K562 (cell line): ENCODE measurements at regions not wholly inside any gene's neighbourhood (a gene's known extent, or its start where the extent isn't known, plus 50 kb on each side); places are given as distances from the start of the nearest gene placed in this dataset.

Experiments used
- CEBPB ChIP-seq: fragments of 450-650 bp; IDR thresholded peaks from 2 replicates; pipeline ENCODE4 v1.6.1; 2016; ENCODE audit warnings: missing genetic modification characterization, missing compliant biosample characterization
- FOXA1 ChIP-seq: fragments of 450-650 bp; IDR thresholded peaks from 2 replicates; pipeline ENCODE4 v1.6.1; 2016; ENCODE audit warnings: mild to moderate bottlenecking, borderline replicate concordance
- NR1H2 ChIP-seq: sonication (generic); formaldehyde crosslinking; IDR thresholded peaks from 2 replicates; pipeline ENCODE4 v1.4.0; 2020; ENCODE audit warnings: mild to moderate bottlenecking, missing genetic modification reagents
- THRAP3 ChIP-seq: fragments of 450-650 bp; IDR thresholded peaks from 2 replicates; pipeline ENCODE4 v1.6.1; 2016; ENCODE audit warnings: mild to moderate bottlenecking, inconsistent platforms, borderline replicate concordance
- ZC3H4 ChIP-seq: sonication (generic); formaldehyde crosslinking; IDR thresholded peaks from 2 replicates; pipeline ENCODE4 v1.9.0; 2021; ENCODE audit warnings: missing genetic modification reagents, borderline replicate concordance
- ZNF212 ChIP-seq: fragments of 450-650 bp; formaldehyde crosslinking; IDR thresholded peaks from 2 replicates; pipeline ENCODE4 v1.4.0; 2020; ENCODE audit warnings: mild to moderate bottlenecking
- ZNF277 ChIP-seq: fragments of 250-450 bp; sonication (Bioruptor Pico); IDR thresholded peaks from 2 replicates; pipeline ENCODE4 v1.8.0; 2022; ENCODE audit warnings: inconsistent platforms, mild to moderate bottlenecking, moderate library complexity, borderline replicate concordance
- ZNF347 ChIP-seq: fragments of 450-650 bp; formaldehyde crosslinking; IDR thresholded peaks from 2 replicates; pipeline ENCODE4 v1.4.0; 2020; ENCODE audit warnings: low read depth, mild to moderate bottlenecking, moderate library complexity
- ZNF436 ChIP-seq: fragments of 250-450, 450-650 bp; sonication (Bioruptor Pico); formaldehyde crosslinking; IDR thresholded peaks from 2 replicates; pipeline ENCODE4 v1.7.0; 2020; ENCODE audit warnings: mild to moderate bottlenecking
- ZNF586 ChIP-seq: fragments of 450-650 bp; formaldehyde crosslinking; conservative IDR thresholded peaks from 2 replicates; pipeline ENCODE4 v1.4.0; 2020; ENCODE audit warnings: mild to moderate bottlenecking, moderate library complexity
- ZNF717 ChIP-seq: fragments of 250-450 bp; sonication (Bioruptor Pico); IDR thresholded peaks from 2 replicates; pipeline ENCODE4 v1.5.0; 2021
- TF ChIP-seq, protein P1 (sequence below): sonication (generic); formaldehyde crosslinking; IDR thresholded peaks from 2 replicates; pipeline ENCODE4 v1.8.0; 2023; ENCODE audit warnings: mild to moderate bottlenecking, missing genetic modification reagents
- TF ChIP-seq, protein P2 (sequence below): fragments of 450-650 bp; IDR thresholded peaks from 2 replicates; pipeline ENCODE4 v1.6.1; 2016; ENCODE audit warnings: borderline replicate concordance
- TF ChIP-seq, protein P3 (sequence below): sonication (generic); formaldehyde crosslinking; IDR thresholded peaks from 2 replicates; pipeline ENCODE4 v1.8.0; 2023; ENCODE audit warnings: missing genetic modification reagents, mild to moderate bottlenecking, borderline replicate concordance

- TF ChIP-seq, protein P1, sequence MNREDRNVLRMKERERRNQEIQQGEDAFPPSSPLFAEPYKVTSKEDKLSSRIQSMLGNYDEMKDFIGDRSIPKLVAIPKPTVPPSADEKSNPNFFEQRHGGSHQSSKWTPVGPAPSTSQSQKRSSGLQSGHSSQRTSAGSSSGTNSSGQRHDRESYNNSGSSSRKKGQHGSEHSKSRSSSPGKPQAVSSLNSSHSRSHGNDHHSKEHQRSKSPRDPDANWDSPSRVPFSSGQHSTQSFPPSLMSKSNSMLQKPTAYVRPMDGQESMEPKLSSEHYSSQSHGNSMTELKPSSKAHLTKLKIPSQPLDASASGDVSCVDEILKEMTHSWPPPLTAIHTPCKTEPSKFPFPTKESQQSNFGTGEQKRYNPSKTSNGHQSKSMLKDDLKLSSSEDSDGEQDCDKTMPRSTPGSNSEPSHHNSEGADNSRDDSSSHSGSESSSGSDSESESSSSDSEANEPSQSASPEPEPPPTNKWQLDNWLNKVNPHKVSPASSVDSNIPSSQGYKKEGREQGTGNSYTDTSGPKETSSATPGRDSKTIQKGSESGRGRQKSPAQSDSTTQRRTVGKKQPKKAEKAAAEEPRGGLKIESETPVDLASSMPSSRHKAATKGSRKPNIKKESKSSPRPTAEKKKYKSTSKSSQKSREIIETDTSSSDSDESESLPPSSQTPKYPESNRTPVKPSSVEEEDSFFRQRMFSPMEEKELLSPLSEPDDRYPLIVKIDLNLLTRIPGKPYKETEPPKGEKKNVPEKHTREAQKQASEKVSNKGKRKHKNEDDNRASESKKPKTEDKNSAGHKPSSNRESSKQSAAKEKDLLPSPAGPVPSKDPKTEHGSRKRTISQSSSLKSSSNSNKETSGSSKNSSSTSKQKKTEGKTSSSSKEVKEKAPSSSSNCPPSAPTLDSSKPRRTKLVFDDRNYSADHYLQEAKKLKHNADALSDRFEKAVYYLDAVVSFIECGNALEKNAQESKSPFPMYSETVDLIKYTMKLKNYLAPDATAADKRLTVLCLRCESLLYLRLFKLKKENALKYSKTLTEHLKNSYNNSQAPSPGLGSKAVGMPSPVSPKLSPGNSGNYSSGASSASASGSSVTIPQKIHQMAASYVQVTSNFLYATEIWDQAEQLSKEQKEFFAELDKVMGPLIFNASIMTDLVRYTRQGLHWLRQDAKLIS: no peak
- no peak for TF ChIP-seq ZNF717 (CRISPR knock-in tag)
- TF ChIP-seq NR1H2 (CRISPR knock-in tag): no peak
- no peak for TF ChIP-seq THRAP3
- TF ChIP-seq FOXA1: no peak
- TF ChIP-seq ZNF212: no peak
- TF ChIP-seq, protein P2, sequence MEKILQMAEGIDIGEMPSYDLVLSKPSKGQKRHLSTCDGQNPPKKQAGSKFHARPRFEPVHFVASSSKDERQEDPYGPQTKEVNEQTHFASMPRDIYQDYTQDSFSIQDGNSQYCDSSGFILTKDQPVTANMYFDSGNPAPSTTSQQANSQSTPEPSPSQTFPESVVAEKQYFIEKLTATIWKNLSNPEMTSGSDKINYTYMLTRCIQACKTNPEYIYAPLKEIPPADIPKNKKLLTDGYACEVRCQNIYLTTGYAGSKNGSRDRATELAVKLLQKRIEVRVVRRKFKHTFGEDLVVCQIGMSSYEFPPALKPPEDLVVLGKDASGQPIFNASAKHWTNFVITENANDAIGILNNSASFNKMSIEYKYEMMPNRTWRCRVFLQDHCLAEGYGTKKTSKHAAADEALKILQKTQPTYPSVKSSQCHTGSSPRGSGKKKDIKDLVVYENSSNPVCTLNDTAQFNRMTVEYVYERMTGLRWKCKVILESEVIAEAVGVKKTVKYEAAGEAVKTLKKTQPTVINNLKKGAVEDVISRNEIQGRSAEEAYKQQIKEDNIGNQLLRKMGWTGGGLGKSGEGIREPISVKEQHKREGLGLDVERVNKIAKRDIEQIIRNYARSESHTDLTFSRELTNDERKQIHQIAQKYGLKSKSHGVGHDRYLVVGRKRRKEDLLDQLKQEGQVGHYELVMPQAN: peak; percentile 55; the same call in 1 of the 2 replicates
- no peak for TF ChIP-seq ZNF436 (CRISPR knock-in tag)
- no peak for TF ChIP-seq CEBPB
- TF ChIP-seq, protein P3, sequence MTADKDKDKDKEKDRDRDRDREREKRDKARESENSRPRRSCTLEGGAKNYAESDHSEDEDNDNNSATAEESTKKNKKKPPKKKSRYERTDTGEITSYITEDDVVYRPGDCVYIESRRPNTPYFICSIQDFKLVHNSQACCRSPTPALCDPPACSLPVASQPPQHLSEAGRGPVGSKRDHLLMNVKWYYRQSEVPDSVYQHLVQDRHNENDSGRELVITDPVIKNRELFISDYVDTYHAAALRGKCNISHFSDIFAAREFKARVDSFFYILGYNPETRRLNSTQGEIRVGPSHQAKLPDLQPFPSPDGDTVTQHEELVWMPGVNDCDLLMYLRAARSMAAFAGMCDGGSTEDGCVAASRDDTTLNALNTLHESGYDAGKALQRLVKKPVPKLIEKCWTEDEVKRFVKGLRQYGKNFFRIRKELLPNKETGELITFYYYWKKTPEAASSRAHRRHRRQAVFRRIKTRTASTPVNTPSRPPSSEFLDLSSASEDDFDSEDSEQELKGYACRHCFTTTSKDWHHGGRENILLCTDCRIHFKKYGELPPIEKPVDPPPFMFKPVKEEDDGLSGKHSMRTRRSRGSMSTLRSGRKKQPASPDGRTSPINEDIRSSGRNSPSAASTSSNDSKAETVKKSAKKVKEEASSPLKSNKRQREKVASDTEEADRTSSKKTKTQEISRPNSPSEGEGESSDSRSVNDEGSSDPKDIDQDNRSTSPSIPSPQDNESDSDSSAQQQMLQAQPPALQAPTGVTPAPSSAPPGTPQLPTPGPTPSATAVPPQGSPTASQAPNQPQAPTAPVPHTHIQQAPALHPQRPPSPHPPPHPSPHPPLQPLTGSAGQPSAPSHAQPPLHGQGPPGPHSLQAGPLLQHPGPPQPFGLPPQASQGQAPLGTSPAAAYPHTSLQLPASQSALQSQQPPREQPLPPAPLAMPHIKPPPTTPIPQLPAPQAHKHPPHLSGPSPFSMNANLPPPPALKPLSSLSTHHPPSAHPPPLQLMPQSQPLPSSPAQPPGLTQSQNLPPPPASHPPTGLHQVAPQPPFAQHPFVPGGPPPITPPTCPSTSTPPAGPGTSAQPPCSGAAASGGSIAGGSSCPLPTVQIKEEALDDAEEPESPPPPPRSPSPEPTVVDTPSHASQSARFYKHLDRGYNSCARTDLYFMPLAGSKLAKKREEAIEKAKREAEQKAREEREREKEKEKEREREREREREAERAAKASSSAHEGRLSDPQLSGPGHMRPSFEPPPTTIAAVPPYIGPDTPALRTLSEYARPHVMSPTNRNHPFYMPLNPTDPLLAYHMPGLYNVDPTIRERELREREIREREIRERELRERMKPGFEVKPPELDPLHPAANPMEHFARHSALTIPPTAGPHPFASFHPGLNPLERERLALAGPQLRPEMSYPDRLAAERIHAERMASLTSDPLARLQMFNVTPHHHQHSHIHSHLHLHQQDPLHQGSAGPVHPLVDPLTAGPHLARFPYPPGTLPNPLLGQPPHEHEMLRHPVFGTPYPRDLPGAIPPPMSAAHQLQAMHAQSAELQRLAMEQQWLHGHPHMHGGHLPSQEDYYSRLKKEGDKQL (CRISPR knock-in tag): no peak
- peak; percentile 64; the same call in 1 of the 2 replicates for TF ChIP-seq ZNF586 (CRISPR knock-in tag)
- no peak for TF ChIP-seq ZC3H4
- no peak for TF ChIP-seq ZNF277 (CRISPR knock-in tag)
- no peak for TF ChIP-seq ZNF347 (CRISPR knock-in tag)
Measured at GRCh38 chr17:36722121-36722902, 120.9 kb downstream of the MRM1 start (continued).
